Suprapubic skin (tissue), 4 donors: ENCODE measurements at regions not wholly inside any gene's neighbourhood (a gene's known extent, or its start where the extent isn't known, plus 50 kb on each side); places are given as distances from the start of the nearest gene placed in this dataset.

Experiments
- DNase-seq, 2 donors: peaks; one replicate each; pipeline ENCODE4 v3.0.0-alpha.2; 2019; ENCODE audit warnings: low spot score in 2 of 2
- H3K27ac ChIP-seq: fragments of 200-600 bp; sonication (generic); one replicate; pipeline ENCODE4 v1.5.1; 2019
- H3K27me3 ChIP-seq: fragments of 200-600 bp; sonication (generic); one replicate; pipeline ENCODE4 v1.5.1; 2019
- H3K36me3 ChIP-seq: fragments of 200-600 bp; sonication (generic); one replicate; pipeline ENCODE4 v1.5.1; 2019
- H3K4me1 ChIP-seq: fragments of 200-600 bp; sonication (generic); one replicate; pipeline ENCODE4 v1.5.1; 2019
- H3K4me3 ChIP-seq: fragments of 200-600 bp; sonication (generic); one replicate; pipeline ENCODE4 v1.5.1; 2019; ENCODE audit warnings: mild to moderate bottlenecking
- H3K9me3 ChIP-seq: fragments of 200-600 bp; sonication (generic); one replicate; pipeline ENCODE4 v1.5.1; 2019
- CTCF ChIP-seq, 2 donors: fragments of 200-600 bp in 1 of 2; fragments of 450-650 bp in 1 of 2; sonication (generic) in 1 of 2; IDR thresholded peaks; one replicate each; pipeline ENCODE4 v1.5.1; 2016 to 2019; ENCODE audit warnings: antibody characterized with exemption in 2 of 2, mild to moderate bottlenecking in 1 of 2, moderate library complexity in 1 of 2
- EP300 ChIP-seq: sonication (generic); formaldehyde crosslinking; IDR thresholded peaks from one replicate; pipeline ENCODE4 v1.6.1; 2017; ENCODE audit warnings: antibody characterized with exemption
- POLR2A ChIP-seq, 2 donors: fragments of 450-650 bp; IDR thresholded peaks; one replicate each; pipeline ENCODE4 v1.6.1; 2017; ENCODE audit warnings: antibody characterized with exemption in 2 of 2, mild to moderate bottlenecking in 2 of 2, moderate library complexity in 2 of 2
- POLR2AphosphoS5 ChIP-seq, 3 donors: sonication (generic); formaldehyde crosslinking; IDR thresholded peaks; one replicate each; pipeline ENCODE4 v1.6.1; 2017; ENCODE audit warnings: antibody characterized with exemption in 3 of 3
- WGBS: methylation state at CpG from one replicate; pipeline ENCODE4 v1.1.5; 2018; 5-methylcytosine and 5-hydroxymethylcytosine counted together

GRCh38 chr2:62593825-62594224, 87.8 kb upstream of the TMEM17 start:
- Histone ChIP-seq H3K4me1 (peaks cover 19% of the 10 kb centered on the region), H3K4me3 (no peak overlapping the region), H3K36me3 (no peaks in the 10 kb centered on the region), H3K27ac (no peak overlapping the region), H3K9me3 (no peaks in the 10 kb centered on the region), H3K27me3 (no peaks in the 10 kb centered on the region)
- DNase-seq = no peak
- 92% methylated on average over 3 of the region's 3 CpGs for WGBS
- TF ChIP-seq CTCF (IDR thresholded peaks at IDR 0.05) (no peak), EP300 (no peak), POLR2A (IDR thresholded peaks at IDR 0.05) (no peak), POLR2AphosphoS5 (IDR thresholded peaks at IDR 0.05) (no peak)

GRCh38 chr2:62591491-62591890, 85.5 kb upstream of the TMEM17 start:
- TF ChIP-seq POLR2A (IDR thresholded peaks at IDR 0.05) (no peak), POLR2AphosphoS5 (IDR thresholded peaks at IDR 0.05) (no peak), CTCF (IDR thresholded peaks at IDR 0.05) (no peak), EP300 (no peak)
- Histone ChIP-seq H3K4me3 (no peak overlapping the region), H3K27ac (no peak overlapping the region), H3K27me3 (no peaks in the 10 kb centered on the region), H3K4me1 (peaks cover 18% of the 10 kb centered on the region), H3K36me3 (no peaks in the 10 kb centered on the region), H3K9me3 (no peaks in the 10 kb centered on the region)
- no peak for DNase-seq
- WGBS = 83% methylated on average over 1 of the region's 1 CpG

GRCh38 chr2:62589691-62590356, 83.8 kb upstream of the TMEM17 start:
- no peak for TF ChIP-seq EP300
- DNase-seq = no peak
- Histone ChIP-seq H3K27ac (no peak overlapping the region), H3K4me1 (peaks cover 6% of the 10 kb centered on the region), H3K4me3 (no peak overlapping the region), H3K27me3 (no peaks in the 10 kb centered on the region), H3K36me3 (no peaks in the 10 kb centered on the region), H3K9me3 (no peaks in the 10 kb centered on the region)
- WGBS = 68% methylated on average over 4 of the region's 4 CpGs

GRCh38 chr2:62587592-62587991, 81.6 kb upstream of the TMEM17 start:
- H3K4me3 ChIP-seq = no peak overlapping the region
- peaks cover 6% of the 10 kb centered on the region for H3K4me1 ChIP-seq
- no peaks in the 10 kb centered on the region for H3K9me3 ChIP-seq
- H3K27me3 ChIP-seq = no peaks in the 10 kb centered on the region
- no peak overlapping the region for H3K27ac ChIP-seq
- WGBS = 80% methylated on average over 3 of the region's 3 CpGs
- H3K36me3 ChIP-seq = no peaks in the 10 kb centered on the region
- TF ChIP-seq CTCF (IDR thresholded peaks at IDR 0.05) (no peak), EP300 (no peak), POLR2AphosphoS5 (IDR thresholded peaks at IDR 0.05) (no peak), POLR2A (IDR thresholded peaks at IDR 0.05) (no peak)
- no peak for DNase-seq

GRCh38 chr2:62586981-62587380, 81.0 kb upstream of the TMEM17 start:
- WGBS = 84% methylated on average over 2 of the region's 2 CpGs
- Histone ChIP-seq H3K27ac (no peak overlapping the region), H3K27me3 (no peaks in the 10 kb centered on the region), H3K4me3 (no peak overlapping the region), H3K9me3 (no peaks in the 10 kb centered on the region), H3K36me3 (no peaks in the 10 kb centered on the region), H3K4me1 (peaks cover 6% of the 10 kb centered on the region)
- DNase-seq = no peak
- TF ChIP-seq POLR2AphosphoS5 (IDR thresholded peaks at IDR 0.05) (no peak), POLR2A (IDR thresholded peaks at IDR 0.05) (no peak), EP300 (no peak), CTCF (IDR thresholded peaks at IDR 0.05) (no peak)
